Tongue (tissue), 1 donor: ENCODE measurements at regions not wholly inside any gene's neighbourhood (a gene's known extent, or its start where the extent isn't known, plus 50 kb on each side); places are given as distances from the start of the nearest gene placed in this dataset.
"Not testable (repeated sequence)": the region's sequence is repeated elsewhere in the genome, so short reads cannot be mapped to it uniquely, and the experiment has no call there.

ENCODE experiments used
- DNase-seq: peaks from one replicate; pipeline ENCODE4 v3.0.0-alpha.2; 2015

DNA sequence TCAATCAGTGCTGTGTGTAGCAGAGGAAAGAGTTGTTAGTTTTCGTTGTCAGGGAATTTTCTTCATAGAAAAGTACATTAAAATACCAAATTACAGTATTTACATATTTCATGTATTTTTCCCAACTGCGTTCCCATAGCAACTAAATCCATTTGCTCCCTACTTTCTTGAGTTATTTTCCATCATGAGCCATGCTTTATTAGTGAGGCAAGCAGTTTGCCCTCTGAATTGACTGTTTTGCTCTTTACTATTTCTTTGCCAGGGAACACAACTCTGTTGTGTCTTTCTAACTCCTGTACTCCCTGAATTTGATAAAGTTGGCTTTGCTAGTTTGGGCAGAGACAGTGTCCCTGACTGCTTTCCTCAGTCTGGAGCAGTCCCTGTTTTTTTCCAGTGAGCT lies 276.2 kb upstream of the SLC30A5 start:
- peak; percentile 28 for DNase-seq

DNA sequence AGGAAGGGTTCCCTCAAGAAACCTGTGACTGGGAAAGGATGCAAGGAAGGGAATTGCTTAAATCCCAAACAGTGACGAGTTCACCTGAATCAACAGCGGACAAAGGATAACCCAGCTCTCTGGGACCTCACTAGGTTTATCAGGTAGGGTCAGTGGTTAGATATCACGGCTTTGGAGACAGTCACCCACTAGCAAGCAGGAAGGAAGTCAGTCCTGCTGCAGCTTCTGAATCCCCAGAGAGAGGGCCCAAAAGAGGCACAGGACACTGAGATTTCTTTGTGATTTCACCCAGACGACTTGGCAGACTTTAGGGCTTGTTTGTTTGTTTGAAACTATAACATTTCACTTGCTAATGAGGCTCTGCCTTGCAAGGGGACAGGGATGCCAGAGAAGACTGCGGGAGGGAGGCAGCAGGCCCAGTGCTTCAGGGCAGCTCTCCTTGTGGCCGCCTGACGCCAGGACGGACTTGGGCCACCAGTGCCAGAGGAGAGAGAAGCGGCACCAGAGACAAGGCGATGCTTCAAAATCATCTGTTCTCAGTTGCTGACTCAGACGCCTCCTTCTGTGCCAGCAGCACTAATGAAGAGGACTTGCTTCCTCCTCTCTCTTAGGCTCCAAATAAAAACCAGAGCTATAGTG lies 275.6 kb upstream of the SLC30A5 start:
- peak; percentile 5 for DNase-seq

DNA sequence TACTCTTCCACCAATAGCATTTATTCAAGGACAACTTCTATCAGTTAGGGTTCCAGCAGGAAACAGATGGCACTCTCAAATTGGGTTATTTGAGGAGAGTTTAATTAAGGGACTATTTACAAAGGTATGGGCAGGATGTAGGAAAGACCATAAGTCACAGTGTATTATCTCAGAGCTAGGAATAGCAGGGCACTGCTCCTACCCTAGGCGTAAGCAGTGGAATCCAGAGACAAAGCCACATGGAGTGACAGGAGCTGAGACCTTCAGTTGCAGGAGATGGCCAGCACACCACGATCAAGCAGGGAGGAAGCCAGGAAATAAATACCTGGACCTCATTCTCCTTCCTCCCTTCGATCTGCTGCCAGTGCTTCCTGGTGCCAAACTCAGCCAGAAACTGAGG lies 274.9 kb upstream of the SLC30A5 start:
- DNase-seq = no peak

DNA sequence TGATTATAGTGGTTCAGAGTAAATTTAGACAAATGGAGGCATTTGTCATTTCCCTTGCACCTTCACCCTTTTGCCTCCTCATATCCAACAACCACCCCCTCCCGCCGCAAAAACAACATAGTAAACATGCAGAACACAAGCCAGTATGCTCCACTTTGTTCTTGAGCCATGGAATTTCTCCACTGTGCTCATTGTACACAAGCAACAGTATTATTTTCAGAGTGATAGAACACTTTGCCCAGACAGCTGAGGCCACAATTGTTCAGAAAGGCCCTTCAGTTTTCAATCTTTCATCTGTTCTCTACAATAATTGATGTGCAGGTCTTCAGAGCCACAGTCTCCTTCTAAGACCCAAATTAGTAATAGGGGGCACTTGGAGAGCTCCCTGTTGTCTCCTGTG lies 272.8 kb upstream of the SLC30A5 start:
- DNase-seq = no peak

DNA sequence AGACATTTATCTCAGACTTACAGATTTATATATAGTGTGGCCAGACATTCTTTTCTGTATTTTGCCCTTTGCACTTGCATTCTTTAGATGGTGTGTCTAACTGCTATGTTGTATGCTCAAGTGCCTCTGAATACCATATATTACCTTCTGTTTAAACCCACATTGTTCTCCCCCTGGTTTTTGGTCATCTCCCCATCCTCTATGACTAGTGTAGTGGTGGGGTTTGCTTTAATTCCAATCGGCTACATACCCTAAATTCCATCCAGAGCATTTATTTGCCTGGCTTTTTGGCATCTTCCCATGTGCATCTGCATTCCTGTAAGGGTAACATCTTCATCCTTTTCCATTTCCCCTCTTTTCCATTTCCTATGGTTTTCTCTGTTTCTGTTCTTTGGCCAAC lies 271.0 kb upstream of the SLC30A5 start:
- no peak for DNase-seq

DNA sequence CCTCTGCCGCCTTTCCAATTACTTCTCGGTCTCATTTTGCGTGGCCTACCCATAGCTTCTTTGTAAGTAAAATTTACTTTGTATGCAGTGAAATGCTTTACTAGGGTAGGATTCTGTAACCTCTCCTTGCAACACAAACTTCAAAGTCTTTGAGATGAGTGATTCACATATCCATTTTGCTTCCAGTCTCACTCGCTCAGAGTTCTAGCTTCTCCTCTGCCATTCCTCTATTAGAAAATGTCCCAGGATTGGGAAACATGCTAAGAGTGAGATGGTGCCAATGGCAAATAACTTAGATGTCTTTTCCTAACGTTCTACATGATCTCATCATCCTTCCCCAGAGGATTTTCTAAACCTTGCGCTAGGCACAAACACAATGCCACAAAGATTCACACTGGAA lies 270.5 kb upstream of the SLC30A5 start:
- DNase-seq = no peak

DNA sequence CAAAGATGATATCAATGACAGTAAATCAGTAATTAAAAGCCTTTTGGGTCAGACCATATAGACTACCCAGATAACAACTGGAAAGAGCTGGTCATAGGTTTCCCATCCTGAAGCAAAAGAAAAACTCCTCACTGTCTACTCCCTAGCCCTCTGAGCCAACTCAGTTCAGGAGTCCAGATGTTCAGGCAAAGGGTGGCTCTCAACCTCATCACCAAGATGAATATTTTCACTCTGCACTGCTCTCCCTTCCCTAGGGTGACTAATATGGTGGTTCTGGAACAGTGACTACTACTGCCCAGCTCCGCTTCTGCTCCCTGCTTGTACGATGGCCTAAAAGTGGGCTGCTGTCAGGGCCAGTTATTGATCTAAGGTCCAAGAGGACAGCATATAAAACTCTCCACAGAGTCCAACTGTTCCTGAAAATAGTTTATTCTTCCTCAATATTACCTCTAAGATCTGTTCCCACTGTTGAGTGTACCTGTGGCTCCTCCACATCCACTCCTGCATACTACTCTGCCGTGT lies 263.4 kb upstream of the SLC30A5 start:
- DNase-seq = no peak

DNA sequence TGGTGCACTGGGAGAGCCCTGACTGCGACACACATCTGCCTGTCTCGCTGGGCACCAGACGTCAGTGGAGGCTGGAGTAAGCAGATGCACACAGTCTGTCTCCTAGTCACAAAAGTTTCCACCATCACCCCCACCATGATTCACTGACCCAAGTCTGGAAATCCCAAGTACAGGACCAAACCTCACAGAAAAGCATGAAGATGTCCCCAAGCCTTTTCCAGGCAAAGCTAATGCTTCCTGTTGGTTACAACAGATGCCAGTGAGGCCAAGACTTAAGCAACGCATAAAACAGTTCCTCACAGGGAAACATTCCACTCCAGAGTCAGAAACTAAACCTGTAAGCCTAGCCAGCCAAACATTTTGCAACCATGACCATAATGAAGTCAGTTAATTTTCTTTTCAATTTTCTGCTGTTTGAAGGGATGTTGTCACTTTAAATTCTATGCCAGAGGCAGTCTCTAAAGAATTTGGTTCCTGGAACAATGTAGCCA lies 259.3 kb upstream of the SLC30A5 start:
- peak; percentile 14 for DNase-seq

DNA sequence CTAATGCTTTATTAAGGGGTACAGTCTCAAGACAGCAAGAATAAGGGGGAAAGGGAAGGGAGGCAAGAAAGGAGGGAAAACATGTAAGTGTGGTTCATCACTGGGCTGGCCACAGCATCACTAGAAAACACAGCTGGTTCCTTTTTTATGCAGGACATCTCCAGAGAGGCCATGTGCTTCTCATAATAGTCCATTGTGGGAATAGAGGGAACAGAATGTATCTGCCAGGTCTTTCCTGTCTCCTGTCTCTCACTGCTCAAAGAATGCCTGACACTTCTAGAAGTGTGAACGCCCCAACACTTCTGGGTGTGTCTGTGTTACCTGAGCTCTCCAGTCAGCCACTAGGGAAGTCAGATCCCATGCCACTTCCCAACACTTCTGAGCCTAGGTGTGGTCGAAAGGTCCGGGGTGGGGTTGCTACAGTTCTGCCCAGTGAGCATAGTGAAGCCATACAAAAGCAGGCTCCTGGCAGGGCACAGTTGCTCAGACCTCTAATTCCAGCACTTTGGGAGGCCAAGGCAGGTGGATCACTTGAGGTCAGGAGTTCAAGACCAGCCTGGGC lies 255.6 kb upstream of the SLC30A5 start:
- no peak for DNase-seq

DNA sequence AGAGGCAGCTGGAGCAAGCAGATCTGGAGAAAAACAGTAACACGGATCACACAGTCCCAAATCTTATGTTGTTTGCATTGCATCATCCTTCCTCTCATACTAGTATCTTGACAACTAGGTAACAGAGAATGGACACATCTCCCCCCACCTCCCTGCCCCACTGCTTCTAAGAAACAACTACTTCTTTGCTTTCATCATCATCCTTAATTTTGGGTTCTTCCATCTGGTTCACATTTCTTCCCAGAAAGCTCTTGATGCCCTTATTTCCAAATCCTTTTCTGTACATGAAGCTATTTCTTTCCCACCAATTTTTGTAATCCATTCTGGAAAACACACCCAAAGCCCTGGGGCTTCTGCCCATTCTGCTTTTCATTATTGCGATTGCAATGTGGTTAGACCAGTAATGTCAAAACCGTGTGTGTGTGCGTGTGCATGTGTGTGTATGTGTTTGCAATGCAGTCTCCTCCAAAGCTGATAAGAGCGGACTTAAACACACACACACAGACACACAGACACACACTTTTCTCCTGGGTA lies 254.7 kb upstream of the SLC30A5 start:
- peak; percentile 46 for DNase-seq

DNA sequence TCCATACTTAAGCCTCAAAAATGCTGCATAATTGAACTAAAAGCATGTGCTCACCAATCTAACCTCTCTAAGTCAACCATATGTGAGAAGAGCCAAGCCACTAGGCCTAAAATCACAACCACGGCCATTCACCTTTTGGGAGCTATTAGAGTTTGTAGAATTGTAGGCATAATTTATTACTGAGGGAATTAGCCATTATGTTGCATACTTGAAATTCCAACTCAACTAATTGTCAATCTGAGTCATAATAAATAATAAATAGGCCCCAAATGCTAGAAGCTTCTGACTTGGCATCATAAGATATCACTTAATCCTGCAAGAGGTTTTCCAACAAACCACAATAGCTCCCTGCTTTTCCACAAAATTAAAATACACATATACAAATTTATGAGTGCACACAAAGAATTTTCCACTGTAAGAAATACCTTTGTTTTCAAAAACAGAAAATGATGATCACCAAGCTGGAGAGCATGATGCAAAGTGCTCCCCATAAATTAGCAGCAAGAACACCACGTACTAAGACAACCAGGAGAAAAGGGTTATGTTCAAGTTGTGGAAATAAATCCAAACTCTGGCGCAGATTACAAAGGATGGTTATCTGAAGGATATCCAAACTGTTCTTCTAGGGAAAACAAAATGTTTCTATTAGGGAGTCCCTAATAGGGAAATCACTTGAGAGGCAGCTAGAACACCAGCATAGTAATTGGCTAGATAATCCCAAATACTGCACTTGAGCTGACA lies 250.0 kb upstream of the SLC30A5 start:
- no peak for DNase-seq

DNA sequence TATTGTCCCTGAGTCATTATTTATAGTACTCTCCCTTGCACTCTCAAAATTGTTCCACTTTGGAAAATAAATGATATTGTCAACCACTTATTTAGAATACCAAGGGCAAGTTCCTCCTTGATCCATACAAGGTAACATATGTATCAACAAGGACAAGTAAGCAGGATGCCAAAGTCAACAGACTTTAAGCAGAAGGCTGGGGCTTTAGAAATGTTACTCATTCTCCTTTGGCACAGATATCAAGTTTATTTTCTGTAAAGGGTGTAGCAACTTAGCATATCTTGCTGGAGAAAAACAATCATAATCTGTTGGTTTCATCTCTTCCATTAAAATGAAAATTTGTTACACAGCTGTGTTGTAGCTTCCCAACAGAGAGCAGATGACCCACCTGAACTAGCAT lies 248.7 kb upstream of the SLC30A5 start:
- DNase-seq = no peak

DNA sequence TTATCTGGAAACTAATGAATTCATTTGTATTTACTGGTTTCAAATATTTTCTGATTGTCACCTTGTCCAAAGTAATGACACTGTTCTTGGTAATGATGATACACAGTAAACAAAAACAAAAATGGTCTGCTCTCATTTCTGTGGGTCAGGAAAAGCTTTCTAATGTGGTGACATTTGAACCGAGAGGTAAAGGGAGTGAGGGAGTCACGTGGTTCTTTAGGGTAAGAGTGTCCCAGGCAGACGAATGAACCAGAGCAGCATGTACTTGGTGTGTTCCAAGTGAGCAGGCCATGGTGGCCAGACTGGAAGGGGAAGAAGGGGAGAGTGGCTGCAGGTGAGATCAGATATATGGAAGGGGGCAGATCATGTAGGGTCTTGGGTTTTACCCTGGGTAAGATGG lies 247.0 kb upstream of the SLC30A5 start:
- DNase-seq = no peak

DNA sequence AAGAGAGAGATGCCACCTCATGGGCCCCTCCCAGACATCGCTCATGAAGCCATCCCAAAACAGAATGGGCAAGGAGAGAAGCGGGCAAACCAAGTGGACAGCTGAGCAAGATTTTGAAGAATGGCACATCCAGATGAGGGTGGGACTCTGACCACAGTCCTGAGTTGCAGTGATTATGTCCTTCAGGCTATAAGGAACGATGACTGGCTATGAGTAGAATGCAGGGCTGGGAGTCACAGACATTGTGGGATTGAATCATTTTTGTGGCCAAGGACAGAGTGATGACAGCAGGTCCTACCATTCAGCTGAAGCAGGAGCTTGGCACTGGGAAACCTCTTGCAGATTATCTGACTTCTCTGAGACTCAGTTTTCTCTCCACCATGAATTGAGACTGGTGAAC lies 245.7 kb upstream of the SLC30A5 start:
- DNase-seq = no peak

DNA sequence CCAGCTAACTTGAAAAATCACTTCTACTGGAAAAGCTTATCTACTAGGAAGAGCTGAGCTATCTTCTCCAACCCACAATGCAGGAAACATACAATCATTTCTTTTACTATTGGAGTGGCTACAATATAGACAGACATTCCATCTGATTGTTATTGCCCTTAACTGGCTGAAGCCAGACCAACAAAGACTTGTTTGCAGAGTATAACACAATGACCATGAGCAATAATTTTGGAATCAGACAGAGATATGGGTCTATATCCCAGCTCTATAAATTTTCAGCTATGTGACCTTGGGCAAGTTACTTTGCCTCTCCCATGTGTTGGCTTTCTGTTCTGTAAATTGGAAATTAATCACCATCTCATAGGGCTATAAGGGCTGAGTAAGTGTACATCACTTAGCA lies 244.7 kb upstream of the SLC30A5 start:
- DNase-seq = no peak

DNA sequence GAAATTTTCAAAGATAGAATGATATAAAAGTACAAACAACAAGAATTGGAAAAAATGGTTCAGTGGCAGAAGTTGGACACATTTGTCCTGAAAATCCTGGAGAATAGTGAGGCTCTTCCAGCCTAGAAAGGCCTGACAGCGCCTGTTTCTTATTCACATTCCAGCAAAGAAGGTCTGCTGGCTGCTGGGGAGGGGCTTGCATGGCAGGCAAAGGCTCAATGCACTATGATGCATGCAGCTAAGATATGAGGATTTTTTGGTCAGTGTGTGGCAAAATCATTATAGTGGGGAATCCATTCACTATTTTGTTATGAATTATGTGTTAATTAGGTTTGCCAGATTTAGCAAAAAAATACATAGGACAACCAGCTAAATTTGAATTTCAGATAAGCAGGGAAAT lies 243.9 kb upstream of the SLC30A5 start:
- no peak for DNase-seq

DNA sequence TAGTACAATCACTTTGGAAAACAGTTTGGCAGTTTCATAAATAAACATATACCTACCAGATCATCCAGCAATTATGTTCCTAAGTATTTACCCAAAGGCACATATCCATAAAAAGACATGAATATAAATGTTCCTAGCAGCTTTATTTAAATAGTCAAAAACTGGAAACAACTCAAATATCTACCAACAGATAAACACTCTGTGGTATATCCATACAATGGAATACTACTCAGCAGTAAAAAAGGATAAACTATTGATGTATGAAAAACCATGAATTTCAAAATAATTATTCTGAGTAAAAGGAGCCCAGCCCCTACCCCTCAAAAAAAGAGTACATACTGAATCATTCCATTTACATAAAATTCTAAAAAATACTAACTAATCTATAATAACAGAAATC lies 232.7 kb upstream of the SLC30A5 start:
- DNase-seq = no peak

DNA sequence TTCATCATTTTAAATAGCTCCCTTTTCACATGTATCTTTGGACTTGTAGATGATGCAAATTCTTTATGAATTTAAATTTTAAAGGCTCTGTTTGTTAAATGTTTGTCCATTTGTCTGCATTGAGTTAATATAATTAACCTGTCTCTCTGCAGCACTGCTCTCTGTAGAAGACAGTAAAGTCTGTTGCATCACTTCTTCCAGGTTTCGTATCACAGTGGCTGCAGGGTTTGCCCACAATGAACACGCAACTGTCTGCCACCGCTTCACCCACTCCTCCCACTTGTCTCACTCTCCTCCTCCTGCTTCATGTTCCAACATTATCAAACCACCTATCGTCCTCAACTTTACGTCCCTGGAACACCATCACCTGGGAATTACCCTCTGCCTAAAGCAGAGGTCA lies 231.3 kb upstream of the SLC30A5 start:
- DNase-seq = no peak

DNA sequence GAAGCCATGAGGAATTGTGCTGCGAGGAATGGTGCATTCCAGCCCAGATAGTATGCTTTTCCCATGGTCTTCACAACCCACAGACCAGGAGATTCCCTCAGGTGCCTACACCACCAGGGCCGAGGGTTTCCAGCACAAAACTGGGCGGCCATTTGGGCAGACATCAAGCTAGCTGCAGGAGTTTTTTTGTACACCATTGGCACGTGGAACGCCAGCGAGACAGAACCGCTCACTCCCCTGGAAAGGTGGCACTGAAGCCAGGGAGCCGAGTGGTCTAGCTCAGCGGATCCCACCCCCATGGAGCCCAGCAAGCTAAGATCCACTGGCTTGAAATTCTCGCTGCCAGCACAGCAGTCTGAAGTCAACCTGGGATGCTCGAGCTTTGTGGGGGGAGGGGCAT lies 228.6 kb upstream of the SLC30A5 start:
- not testable (repeated sequence) for DNase-seq

DNA sequence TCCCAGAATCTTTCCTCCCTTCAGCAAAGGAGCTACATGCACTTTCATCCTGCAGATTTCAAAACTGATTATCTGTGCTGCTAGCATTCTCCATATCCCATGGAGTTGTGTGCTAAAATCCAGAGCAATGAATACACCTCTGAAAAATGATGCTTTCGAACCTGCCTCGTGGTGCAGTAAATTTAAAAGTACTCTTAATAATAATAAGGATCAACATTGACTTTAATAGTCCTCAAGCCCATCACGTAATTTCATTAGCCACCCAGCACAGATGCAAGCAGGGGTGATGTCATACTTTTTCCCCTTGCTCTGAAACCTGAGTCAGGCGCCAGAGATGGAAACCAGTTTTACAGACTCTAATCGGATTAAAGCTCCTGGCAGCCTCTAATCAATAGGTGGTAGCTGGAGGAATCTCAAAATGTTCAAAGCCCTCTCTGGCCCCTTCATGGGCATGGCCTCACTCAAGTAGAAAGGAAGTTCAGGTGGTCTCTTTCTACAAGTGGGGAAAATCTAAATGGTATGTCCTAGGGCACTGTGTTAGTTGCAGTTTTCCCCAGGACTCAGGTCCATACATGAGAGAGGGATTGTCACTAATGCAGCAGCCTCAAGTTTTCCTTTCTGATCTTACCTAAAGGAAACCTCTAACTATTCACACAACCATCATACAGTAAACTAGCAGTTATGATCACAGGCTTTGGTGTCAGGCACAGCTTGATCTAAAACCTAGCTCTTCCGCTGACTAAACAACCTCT lies 221.6 kb upstream of the SLC30A5 start:
- peak; percentile 36 for DNase-seq

DNA sequence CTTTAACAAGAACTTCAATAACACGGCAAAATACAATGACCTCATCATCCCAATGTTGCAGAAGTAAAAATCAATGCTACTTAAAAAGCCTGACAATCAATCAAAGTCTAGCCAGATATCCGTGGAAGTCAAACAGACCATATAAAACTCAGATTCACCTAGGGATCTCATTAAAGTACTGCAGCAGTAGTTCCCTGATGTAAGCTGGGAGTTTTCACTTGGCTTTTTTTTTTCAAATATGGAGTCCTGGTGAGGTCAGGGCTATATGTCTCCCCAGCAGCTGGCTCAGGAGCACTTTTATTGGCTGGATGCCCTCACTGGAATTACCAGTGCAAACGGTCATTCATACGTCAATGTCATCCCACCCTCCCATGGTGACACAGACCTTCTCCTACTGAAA lies 220.6 kb upstream of the SLC30A5 start:
- peak; percentile 17 for DNase-seq

DNA sequence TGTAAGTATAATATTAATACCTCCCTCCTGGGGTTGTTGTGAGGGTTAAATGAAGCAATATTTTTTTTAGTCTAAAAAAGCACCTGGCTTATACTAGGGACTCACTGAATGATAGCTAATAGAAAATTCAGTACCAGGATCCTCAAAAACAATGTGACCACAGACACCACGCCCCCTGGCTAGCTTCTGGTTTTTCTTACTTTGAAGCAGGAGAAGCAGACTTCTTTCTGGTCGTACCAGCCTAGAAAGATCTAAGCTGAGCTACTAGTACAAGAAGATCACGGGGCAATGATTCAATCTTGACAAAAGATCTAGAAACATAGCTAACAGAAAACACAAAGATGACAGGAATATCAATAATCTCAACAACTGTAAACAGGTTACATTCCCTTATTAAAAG lies 218.5 kb upstream of the SLC30A5 start:
- DNase-seq = no peak

DNA sequence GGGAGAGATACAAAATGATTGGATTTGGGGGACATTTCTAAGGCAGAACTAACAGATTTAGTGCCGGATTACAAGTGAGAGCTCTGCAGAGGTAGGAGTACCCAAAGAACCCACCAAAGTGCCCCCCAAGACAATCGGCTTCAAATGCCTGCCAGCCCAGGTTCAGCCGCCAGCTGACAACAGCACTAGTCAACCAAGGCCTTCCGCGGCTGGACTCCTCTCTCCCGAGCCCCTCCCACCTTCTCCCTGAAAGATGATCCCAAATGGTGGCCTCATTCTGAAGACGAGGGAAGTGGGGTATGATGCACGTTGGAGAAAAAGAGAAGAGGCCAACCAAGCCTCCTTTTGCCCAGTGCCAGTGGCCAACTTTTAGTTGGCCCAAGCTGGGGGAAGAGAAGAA lies 210.4 kb upstream of the SLC30A5 start:
- DNase-seq = no peak
